GM12878 (cell line): ENCODE measurements at regions not wholly inside any gene's neighbourhood (a gene's known extent, or its start where the extent isn't known, plus 50 kb on each side); places are given as distances from the start of the nearest gene placed in this dataset.

Experiments used
- GATAD2B ChIP-seq: fragments of 450-650 bp; conservative IDR thresholded peaks from 2 replicates; pipeline ENCODE4 v1.6.1; 2017; ENCODE audit warnings: low read depth, mild to moderate bottlenecking, moderate library complexity
- NR2F1 ChIP-seq: fragments of 450-650 bp; conservative IDR thresholded peaks from 2 replicates; pipeline ENCODE4 v1.6.1; 2017; ENCODE audit warnings: mild to moderate bottlenecking
- POLR2A ChIP-seq: IDR thresholded peaks from 2 replicates; pipeline ENCODE4 v1.6.1; 2011; ENCODE audit warnings: low read depth, mild to moderate bottlenecking, low read length
- POLR2AphosphoS5 ChIP-seq: IDR thresholded peaks from 2 replicates; pipeline ENCODE4 v1.6.1; 2011; ENCODE audit warnings: mild to moderate bottlenecking, low read length, inconsistent platforms
- SP1 ChIP-seq: IDR thresholded peaks from one replicate; pipeline ENCODE4 v1.6.1; 2011; ENCODE audit warnings: low read depth, low read length
- TF ChIP-seq, protein P1 (sequence below): IDR thresholded peaks from 2 replicates; pipeline ENCODE4 v1.6.1; 2011; ENCODE audit warnings: low read depth, low read length, improper control_type of control experiment, borderline replicate concordance
- TF ChIP-seq, protein P2 (sequence below), 3 experiments: IDR thresholded peaks in 2 of 3; conservative IDR thresholded peaks in 1 of 3; 2 replicates each; pipeline ENCODE4 v1.5.1; 2011; ENCODE audit warnings: low read depth in 3 of 3, low read length in 3 of 3, mild to moderate bottlenecking in 3 of 3, control low read depth in 2 of 3, moderate library complexity in 2 of 3, inconsistent platforms in 1 of 3, mixed read lengths in 1 of 3; ENCODE audit not compliant: control insufficient read depth in 2 of 3, insufficient read depth in 1 of 3; ENCODE audit errors: extremely low read depth in 1 of 3
- TF ChIP-seq, protein P3 (sequence below): IDR thresholded peaks from 2 replicates; pipeline ENCODE4 v1.6.1; 2012; ENCODE audit warnings: low read depth, low read length, improper control_type of control experiment

DNA sequence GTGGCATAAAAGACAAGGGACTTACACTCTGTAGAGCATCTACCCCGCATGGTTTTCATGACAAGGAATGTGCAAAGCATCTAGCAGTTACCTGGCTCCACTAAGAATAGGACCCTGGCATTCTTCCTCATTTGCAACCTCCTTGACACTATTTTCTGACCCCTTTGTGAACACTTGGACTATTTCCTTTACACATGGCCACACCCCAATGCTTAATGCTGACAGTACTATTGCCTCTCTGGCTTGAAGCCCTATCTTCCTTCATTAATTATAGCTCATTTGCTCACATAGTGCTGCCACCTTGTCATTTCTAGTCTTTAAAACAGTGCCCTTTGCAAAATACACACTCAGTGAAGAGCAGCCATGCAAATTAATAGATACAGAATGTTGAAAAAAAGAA lies 226.3 kb upstream of the VCX3A start:
- TF ChIP-seq, protein P1, sequence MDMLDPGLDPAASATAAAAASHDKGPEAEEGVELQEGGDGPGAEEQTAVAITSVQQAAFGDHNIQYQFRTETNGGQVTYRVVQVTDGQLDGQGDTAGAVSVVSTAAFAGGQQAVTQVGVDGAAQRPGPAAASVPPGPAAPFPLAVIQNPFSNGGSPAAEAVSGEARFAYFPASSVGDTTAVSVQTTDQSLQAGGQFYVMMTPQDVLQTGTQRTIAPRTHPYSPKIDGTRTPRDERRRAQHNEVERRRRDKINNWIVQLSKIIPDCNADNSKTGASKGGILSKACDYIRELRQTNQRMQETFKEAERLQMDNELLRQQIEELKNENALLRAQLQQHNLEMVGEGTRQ = no peak
- no peak for TF ChIP-seq POLR2A
- TF ChIP-seq, protein P2, sequence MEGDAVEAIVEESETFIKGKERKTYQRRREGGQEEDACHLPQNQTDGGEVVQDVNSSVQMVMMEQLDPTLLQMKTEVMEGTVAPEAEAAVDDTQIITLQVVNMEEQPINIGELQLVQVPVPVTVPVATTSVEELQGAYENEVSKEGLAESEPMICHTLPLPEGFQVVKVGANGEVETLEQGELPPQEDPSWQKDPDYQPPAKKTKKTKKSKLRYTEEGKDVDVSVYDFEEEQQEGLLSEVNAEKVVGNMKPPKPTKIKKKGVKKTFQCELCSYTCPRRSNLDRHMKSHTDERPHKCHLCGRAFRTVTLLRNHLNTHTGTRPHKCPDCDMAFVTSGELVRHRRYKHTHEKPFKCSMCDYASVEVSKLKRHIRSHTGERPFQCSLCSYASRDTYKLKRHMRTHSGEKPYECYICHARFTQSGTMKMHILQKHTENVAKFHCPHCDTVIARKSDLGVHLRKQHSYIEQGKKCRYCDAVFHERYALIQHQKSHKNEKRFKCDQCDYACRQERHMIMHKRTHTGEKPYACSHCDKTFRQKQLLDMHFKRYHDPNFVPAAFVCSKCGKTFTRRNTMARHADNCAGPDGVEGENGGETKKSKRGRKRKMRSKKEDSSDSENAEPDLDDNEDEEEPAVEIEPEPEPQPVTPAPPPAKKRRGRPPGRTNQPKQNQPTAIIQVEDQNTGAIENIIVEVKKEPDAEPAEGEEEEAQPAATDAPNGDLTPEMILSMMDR (IDR thresholded peaks at IDR 0.05 in 2 of 3, conservative IDR thresholded peaks at IDR 0.05 in 1 of 3; ENCODE audit: control insufficient read depth in 2 of 3, extremely low read depth in 1 of 3, insufficient read depth in 1 of 3, low read depth in 3 of 3, low read length in 3 of 3) = no peak
- no peak for TF ChIP-seq SP1
- no peak for TF ChIP-seq NR2F1
- no peak for TF ChIP-seq POLR2AphosphoS5
- TF ChIP-seq GATAD2B = no peak
- TF ChIP-seq, protein P3, sequence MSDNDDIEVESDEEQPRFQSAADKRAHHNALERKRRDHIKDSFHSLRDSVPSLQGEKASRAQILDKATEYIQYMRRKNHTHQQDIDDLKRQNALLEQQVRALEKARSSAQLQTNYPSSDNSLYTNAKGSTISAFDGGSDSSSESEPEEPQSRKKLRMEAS = no peak
